Epithelial cell of esophagus (primary cell): ENCODE measurements at regions not wholly inside any gene's neighbourhood (a gene's known extent, or its start where the extent isn't known, plus 50 kb on each side); places are given as distances from the start of the nearest gene placed in this dataset.

Experiments used
- DNase-seq: peaks from one replicate; pipeline ENCODE4 v3.0.0; 2010; ENCODE audit warnings: low read depth
- H3K4me3 ChIP-seq: 2 replicates; pipeline ENCODE4 v1.5.1; 2011; ENCODE audit warnings: mild to moderate bottlenecking, low read length, control low read depth
- CTCF ChIP-seq: IDR thresholded peaks from 2 replicates; pipeline ENCODE4 v1.5.1; 2011; ENCODE audit warnings: low read depth, mild to moderate bottlenecking, low read length, control low read depth, inconsistent platforms; ENCODE audit not compliant: insufficient read depth; ENCODE audit errors: missing control alignments

- no peak for DNase-seq
- H3K4me3 ChIP-seq, result no peak overlapping the region
- TF ChIP-seq CTCF, result no peak
Observed at GRCh38 chr6:134529305-134529704, 211.4 kb upstream of the SGK1 start.

GRCh38 chr6:134527108-134527787, 209.3 kb upstream of the SGK1 start:
- DNase-seq, result no peak
- H3K4me3 ChIP-seq, result no peak overlapping the region
- TF ChIP-seq CTCF, result no peak

- no peak for TF ChIP-seq CTCF
- no peak for DNase-seq
- H3K4me3 ChIP-seq, result no peak overlapping the region
Observed at GRCh38 chr6:134525190-134525868, 207.4 kb upstream of the SGK1 start.

GRCh38 chr6:134523903-134524650, 206.2 kb upstream of the SGK1 start:
- no peak overlapping the region for H3K4me3 ChIP-seq
- no peak for TF ChIP-seq CTCF
- peak; percentile 89 for DNase-seq

GRCh38 chr6:134523051-134523450, 205.1 kb upstream of the SGK1 start:
- TF ChIP-seq CTCF, result no peak
- DNase-seq, result no peak
- H3K4me3 ChIP-seq, result no peak overlapping the region

GRCh38 chr6:134521116-134521501, 203.2 kb upstream of the SGK1 start:
- no peak for DNase-seq
- TF ChIP-seq CTCF, result no peak
- H3K4me3 ChIP-seq, result no peak overlapping the region
